ENCODE measurements at regions not wholly inside any gene's neighbourhood (a gene's known extent, or its start where the extent isn't known, plus 50 kb on each side); places are given as distances from the start of the nearest gene placed in this dataset.

DNA sequence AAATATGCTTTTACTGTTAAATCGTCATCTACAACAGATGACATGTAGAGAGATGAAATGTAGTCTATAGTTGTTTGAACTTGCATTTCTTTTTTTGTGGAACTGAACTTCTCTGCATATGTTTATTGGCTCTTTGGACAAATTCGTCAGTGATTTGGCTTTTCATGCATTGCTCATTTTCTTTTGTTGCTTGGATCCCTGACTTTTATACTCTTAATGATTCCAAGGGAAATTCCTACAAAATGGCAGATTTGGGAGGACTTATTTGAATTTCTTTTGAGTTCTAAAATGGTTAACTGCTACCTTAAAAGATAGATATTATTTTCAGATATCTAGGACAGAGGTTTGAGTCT, 65.4 kb downstream of the UTRN start:
- FAIRE-seq (no peak), ATAC-seq (no peak)

More for the DNA sequence above, 65.4 kb downstream of the UTRN start:
- H3K9ac ChIP-seq (ENCODE audit: insufficient read depth, low read depth, low read length) = no peak overlapping the region
- peaks cover 94% of the 10 kb centered on the region for H3K79me2 ChIP-seq (ENCODE audit: insufficient read depth, low read length)
- H3K27me3 ChIP-seq (ENCODE audit: control insufficient read depth in 1 of 2, insufficient read depth in 2 of 2, low read length in 2 of 2) = no peaks in the 10 kb centered on the region
- no peak overlapping the region for H3K4me3 ChIP-seq (replicated peaks in 1 of 3; ENCODE audit: insufficient read depth in 1 of 3, low read depth in 2 of 3, low read length in 3 of 3)
- H3K36me3 ChIP-seq (replicated peaks in 1 of 2; ENCODE audit: control insufficient read depth in 1 of 2, insufficient read depth in 2 of 2, low read length in 2 of 2) = peaks cover 0 to 5% of the 10 kb centered on the region in 2 experiments; a peak in 3 of 5 replicates
- no peak overlapping the region for H2AFZ ChIP-seq (ENCODE audit: low read length)
- intact Hi-C loops (cut with micrococcal nuclease; ENCODE audit: unreplicated experiment) = no loop called here
- 95% methylated on average over 2 of the region's 2 CpGs for WGBS (ENCODE audit: low lambda C conversion rate)
- ChIA-PET CTCF (ENCODE audit: low intra/inter-chr PET ratio, low total read pairs) (no interaction called here), POLR2A (no interaction called here)
- no TSS peak for BruUV-seq (replicated peaks)
- H3K27ac ChIP-seq (ENCODE audit: extremely low read length, insufficient read depth, low read length) = no peak overlapping the region
- in situ Hi-C loops (cut with HindIII; ENCODE audit: extremely low pct_ligation_motif_present, low pct_unique_long_range_greater_than_20kb) = no loop called here
- no peak for TF ChIP-seq ZNF720 (CRISPR knock-in tag; IDR thresholded peaks at IDR 0.05)
- no peak for TF ChIP-seq ZNF550 (CRISPR knock-in tag; IDR thresholded peaks at IDR 0.05; ENCODE audit: borderline replicate concordance)
- no peak for TF ChIP-seq IKZF1 (IDR thresholded peaks at IDR 0.05)
- TF ChIP-seq PPARG (CRISPR knock-in tag; conservative IDR thresholded peaks at IDR 0.05) = no peak
- no peak for TF ChIP-seq ZSCAN30 (CRISPR knock-in tag; IDR thresholded peaks at IDR 0.05)
- TF ChIP-seq ZNF674 (CRISPR knock-in tag; IDR thresholded peaks at IDR 0.05; ENCODE audit: low read depth) = no peak
- TF ChIP-seq, protein P1, sequence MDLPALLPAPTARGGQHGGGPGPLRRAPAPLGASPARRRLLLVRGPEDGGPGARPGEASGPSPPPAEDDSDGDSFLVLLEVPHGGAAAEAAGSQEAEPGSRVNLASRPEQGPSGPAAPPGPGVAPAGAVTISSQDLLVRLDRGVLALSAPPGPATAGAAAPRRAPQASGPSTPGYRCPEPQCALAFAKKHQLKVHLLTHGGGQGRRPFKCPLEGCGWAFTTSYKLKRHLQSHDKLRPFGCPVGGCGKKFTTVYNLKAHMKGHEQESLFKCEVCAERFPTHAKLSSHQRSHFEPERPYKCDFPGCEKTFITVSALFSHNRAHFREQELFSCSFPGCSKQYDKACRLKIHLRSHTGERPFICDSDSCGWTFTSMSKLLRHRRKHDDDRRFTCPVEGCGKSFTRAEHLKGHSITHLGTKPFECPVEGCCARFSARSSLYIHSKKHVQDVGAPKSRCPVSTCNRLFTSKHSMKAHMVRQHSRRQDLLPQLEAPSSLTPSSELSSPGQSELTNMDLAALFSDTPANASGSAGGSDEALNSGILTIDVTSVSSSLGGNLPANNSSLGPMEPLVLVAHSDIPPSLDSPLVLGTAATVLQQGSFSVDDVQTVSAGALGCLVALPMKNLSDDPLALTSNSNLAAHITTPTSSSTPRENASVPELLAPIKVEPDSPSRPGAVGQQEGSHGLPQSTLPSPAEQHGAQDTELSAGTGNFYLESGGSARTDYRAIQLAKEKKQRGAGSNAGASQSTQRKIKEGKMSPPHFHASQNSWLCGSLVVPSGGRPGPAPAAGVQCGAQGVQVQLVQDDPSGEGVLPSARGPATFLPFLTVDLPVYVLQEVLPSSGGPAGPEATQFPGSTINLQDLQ (CRISPR knock-in tag; IDR thresholded peaks at IDR 0.05) = no peak
- TF ChIP-seq ZNF761 (CRISPR knock-in tag; conservative IDR thresholded peaks at IDR 0.05) = no peak
- no peak for TF ChIP-seq TGIF2 (CRISPR knock-in tag; IDR thresholded peaks at IDR 0.05)
- TF ChIP-seq, protein P2, sequence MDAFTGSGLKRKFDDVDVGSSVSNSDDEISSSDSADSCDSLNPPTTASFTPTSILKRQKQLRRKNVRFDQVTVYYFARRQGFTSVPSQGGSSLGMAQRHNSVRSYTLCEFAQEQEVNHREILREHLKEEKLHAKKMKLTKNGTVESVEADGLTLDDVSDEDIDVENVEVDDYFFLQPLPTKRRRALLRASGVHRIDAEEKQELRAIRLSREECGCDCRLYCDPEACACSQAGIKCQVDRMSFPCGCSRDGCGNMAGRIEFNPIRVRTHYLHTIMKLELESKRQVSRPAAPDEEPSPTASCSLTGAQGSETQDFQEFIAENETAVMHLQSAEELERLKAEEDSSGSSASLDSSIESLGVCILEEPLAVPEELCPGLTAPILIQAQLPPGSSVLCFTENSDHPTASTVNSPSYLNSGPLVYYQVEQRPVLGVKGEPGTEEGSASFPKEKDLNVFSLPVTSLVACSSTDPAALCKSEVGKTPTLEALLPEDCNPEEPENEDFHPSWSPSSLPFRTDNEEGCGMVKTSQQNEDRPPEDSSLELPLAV (CRISPR knock-in tag; conservative IDR thresholded peaks at IDR 0.05; ENCODE audit: low read depth) = no peak
- no peak for TF ChIP-seq ZNF138 (CRISPR knock-in tag; IDR thresholded peaks at IDR 0.05; ENCODE audit: low read depth)
- TF ChIP-seq KLF12 (CRISPR knock-in tag; IDR thresholded peaks at IDR 0.05; ENCODE audit: borderline replicate concordance) = no peak
- no peak for TF ChIP-seq MZF1 (CRISPR knock-in tag; IDR thresholded peaks at IDR 0.05; ENCODE audit: borderline replicate concordance)
- DNase-seq (ENCODE audit: low spot score) = no peak
- peaks cover 77% of the 10 kb centered on the region for H3K4me1 ChIP-seq (ENCODE audit: insufficient read depth, low read length)
- H3K4me2 ChIP-seq (ENCODE audit: low read depth, low read length) = no peak overlapping the region
- H3K9me3 ChIP-seq (ENCODE audit: low read length) = no peaks in the 10 kb centered on the region
- H4K20me1 ChIP-seq (ENCODE audit: insufficient read depth, low read length) = peaks cover 12% of the 10 kb centered on the region

All from HepG2 (cell line).